MV-4-11 (cell line): ENCODE measurements at regions not wholly inside any gene's neighbourhood (a gene's known extent, or its start where the extent isn't known, plus 50 kb on each side); places are given as distances from the start of the nearest gene placed in this dataset.

Source experiments
- DNase-seq: peaks from one replicate; lab custom pipeline; 2025; lab: John Stamatoyannopoulos, UW

GRCh38 chr1:63710308-63710707, 63.5 kb upstream of the ROR1 start:
- DNase-seq, result no peak

- no peak for DNase-seq
These were observed 62.9 kb upstream of the ROR1 start for GRCh38 chr1:63710761-63711380.

- DNase-seq, result no peak
These were observed 60.8 kb upstream of the ROR1 start for GRCh38 chr1:63713041-63713440.

GRCh38 chr1:63713627-63714481, 60.0 kb upstream of the ROR1 start:
- DNase-seq, result peak; percentile 28

- no peak for DNase-seq
These were observed 59.4 kb upstream of the ROR1 start for GRCh38 chr1:63714482-63714760.

- no peak for DNase-seq
These were observed 56.2 kb upstream of the ROR1 start for GRCh38 chr1:63717511-63718065.

GRCh38 chr1:63718541-63718970, 55.3 kb upstream of the ROR1 start:
- no peak for DNase-seq

- DNase-seq, result no peak
These were observed 52.2 kb upstream of the ROR1 start for GRCh38 chr1:63721531-63722189.

- DNase-seq, result no peak
These were observed 50.2 kb upstream of the ROR1 start for GRCh38 chr1:63723602-63724001.
